ENCODE measurements at regions not wholly inside any gene's neighbourhood (a gene's known extent, or its start where the extent isn't known, plus 50 kb on each side); places are given as distances from the start of the nearest gene placed in this dataset.

DNA sequence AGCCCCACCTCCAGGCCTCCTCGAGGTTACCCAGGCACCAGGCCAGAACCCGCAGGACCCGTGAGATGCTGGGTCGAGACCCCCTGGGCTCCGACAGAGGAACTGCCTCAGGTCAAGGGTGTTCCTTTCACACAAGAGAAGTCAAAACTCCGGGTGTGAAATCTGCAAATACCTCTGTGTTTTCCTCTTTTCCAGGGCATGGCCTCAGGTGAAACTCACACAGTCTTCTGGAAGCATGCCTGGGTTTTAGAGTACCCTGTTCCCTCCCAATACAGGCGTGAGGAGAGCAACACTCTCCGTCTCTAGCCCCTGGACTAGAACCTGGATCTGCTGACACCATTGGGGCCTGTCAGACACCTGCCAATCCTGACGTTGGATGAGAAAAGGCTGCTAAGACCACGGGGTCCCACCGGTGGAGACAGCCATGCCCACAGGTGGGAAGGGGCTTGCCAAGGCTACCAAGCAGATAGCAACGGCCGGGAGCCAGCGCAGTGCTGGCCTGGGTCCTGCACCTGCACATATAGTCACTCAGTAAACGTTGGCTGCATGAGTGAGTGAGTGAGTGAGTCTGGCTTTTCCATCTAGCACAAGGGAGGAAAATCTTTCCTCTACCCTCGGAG, 182.0 kb upstream of the PPP1R26 start:
- no peak for DNase-seq (ENCODE audit: insufficient read length, low spot score)
- no peak for TF ChIP-seq CTCF (IDR thresholded peaks at IDR 0.05; ENCODE audit: insufficient read depth, missing control alignments)

DNA sequence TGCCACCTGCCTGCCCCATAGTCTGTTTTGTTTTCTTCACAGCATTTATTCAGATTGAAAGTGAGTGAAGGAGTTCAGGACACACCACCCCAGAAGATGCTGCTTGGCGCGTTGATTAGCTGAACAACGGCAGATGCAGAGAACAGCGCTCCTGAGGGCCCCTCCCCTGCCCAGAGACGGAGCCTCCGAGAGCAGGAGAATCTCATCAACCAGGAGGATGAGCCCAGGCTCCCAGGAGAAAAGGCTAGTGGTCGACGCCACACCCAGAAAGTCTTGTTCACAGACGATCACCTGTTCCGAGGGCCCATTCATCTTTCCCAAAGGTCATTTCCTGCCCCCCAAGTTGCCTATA, 180.4 kb upstream of the PPP1R26 start:
- FAIRE-seq: no peak
- no peak for DNase-seq (ENCODE audit: insufficient read length, low spot score)
- TF ChIP-seq CTCF (IDR thresholded peaks at IDR 0.05; ENCODE audit: insufficient read depth, missing control alignments): no peak

More for the DNA sequence above, 182.0 kb upstream of the PPP1R26 start:
- FAIRE-seq: no peak

- no peak for TF ChIP-seq CTCF (IDR thresholded peaks at IDR 0.05; ENCODE audit: insufficient read depth, missing control alignments)
- FAIRE-seq (no peak), DNase-seq (ENCODE audit: insufficient read length, low spot score) (no peak)
These were observed 179.8 kb upstream of the PPP1R26 start for GRCh38 chr9:135299651-135300345.

- FAIRE-seq (no peak), DNase-seq (ENCODE audit: insufficient read length, low spot score) (peak; percentile 61)
- no peak for TF ChIP-seq CTCF (IDR thresholded peaks at IDR 0.05; ENCODE audit: insufficient read depth, missing control alignments)
These were observed 179.0 kb upstream of the PPP1R26 start for GRCh38 chr9:135300346-135301141.

DNA sequence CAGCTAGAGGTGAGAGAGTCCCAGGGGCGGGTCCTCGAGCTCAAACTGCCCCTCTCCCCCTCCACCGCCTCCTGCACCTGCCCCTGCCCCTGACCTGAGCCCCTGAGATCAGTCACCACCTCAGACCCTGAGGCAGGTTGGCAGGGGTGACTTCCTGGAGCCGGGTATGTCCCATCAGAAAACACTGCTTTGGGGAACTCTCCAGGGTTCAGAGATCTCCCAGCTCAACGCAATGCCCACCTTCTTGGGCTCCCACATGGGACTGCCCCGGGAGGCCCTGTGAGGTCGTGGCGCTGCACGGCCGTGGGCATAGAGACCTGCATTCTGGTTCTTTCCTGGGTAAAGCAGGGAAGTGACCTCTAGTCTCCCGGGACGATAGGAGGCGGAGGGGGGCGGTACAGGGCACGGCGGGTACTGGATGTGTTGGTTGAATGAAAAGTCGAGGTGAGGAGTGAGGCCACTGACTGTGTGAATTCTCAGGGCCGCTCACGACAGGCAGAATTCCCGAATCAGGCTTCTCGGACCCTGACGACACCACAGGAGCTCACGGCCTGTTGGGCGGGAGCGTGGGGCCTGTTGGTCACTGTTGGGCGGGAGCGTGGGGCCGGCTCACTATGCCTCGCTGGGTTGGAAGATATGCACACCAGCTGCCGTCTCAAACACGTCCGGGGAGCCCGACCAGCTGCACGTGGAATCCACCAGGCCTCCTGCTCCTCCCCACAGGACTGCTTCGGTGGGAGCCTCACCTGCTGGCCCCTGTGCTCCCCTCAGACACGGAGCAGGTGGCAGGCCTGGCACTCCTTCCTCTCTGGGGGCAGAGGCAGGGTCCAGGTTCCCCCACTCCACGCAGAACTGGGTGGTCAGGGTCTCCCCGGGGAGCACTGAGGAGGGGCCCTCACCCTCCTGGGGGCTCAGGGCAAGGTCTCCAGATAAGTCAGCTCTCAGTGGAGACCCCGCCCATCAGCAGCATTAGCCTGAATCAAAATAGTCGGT, 178.0 kb upstream of the PPP1R26 start:
- no peak for FAIRE-seq
- no peak for TF ChIP-seq CTCF (IDR thresholded peaks at IDR 0.05; ENCODE audit: insufficient read depth, missing control alignments)

DNA sequence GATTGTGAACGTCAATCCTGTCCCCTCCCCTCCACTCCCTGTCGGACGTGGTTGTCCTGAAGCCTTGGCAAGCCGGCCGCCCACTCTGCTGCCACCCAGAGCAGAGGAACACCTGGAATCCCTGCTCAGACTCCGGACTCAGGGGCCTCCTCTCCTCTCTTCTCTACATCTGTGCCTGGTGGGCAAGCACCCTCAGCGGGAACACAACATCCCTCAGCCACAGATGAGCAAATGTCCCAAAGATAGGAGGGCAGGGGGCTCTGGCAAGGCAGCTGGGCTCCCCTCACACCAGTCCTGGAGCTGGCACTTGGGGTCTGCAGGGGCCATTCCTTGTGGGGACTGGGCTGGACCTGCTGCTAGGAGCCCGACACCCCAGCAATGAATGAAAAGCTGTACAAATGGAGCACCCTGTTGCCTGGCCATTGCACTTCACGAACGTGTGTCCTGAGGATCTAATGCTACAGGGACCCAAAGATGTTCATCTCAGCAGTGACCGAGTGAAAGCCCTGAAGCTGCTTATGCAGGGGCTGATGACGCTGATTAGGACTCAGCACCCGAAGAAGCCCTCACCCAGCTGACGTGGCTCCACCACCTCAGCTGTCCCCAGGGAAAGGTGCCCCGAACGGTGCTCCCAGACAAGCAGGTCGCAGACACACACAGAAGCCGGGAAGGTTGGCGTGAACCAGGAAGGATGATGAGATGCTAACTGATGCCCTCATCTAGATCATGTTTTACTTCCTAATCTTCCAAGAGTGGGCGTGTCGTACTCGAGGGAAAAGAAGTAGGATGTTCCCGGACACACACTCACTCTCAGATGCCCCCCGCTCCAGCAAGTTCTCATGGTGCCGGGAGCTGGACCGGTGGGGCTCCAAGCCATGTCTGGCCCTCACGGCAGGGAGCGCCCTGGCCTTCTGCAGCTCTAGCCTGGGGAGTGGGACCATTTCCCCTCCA, 177.0 kb upstream of the PPP1R26 start:
- no peak for TF ChIP-seq CTCF (IDR thresholded peaks at IDR 0.05; ENCODE audit: insufficient read depth, missing control alignments)
- FAIRE-seq (no peak), DNase-seq (ENCODE audit: insufficient read length, low spot score) (no peak)

More for the DNA sequence above, 178.0 kb upstream of the PPP1R26 start:
- DNase-seq (ENCODE audit: insufficient read length, low spot score): no peak

Data from D721Med (cell line).